ENCODE measurements at regions not wholly inside any gene's neighbourhood (a gene's known extent, or its start where the extent isn't known, plus 50 kb on each side); places are given as distances from the start of the nearest gene placed in this dataset.

GRCh38 chr14:86897704-86898513 is 1095.1 kb downstream of the GALC start:
- TF ChIP-seq, protein P1, sequence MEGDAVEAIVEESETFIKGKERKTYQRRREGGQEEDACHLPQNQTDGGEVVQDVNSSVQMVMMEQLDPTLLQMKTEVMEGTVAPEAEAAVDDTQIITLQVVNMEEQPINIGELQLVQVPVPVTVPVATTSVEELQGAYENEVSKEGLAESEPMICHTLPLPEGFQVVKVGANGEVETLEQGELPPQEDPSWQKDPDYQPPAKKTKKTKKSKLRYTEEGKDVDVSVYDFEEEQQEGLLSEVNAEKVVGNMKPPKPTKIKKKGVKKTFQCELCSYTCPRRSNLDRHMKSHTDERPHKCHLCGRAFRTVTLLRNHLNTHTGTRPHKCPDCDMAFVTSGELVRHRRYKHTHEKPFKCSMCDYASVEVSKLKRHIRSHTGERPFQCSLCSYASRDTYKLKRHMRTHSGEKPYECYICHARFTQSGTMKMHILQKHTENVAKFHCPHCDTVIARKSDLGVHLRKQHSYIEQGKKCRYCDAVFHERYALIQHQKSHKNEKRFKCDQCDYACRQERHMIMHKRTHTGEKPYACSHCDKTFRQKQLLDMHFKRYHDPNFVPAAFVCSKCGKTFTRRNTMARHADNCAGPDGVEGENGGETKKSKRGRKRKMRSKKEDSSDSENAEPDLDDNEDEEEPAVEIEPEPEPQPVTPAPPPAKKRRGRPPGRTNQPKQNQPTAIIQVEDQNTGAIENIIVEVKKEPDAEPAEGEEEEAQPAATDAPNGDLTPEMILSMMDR (conservative IDR thresholded peaks at IDR 0.05; ENCODE audit: low read depth, low read length): no peak
- no peak for TF ChIP-seq EZH2 (IDR thresholded peaks at IDR 0.05; ENCODE audit: borderline replicate concordance, low read depth, low read length, poor library complexity, severe bottlenecking)
